MM.1S (cell line): ENCODE measurements at regions not wholly inside any gene's neighbourhood (a gene's known extent, or its start where the extent isn't known, plus 50 kb on each side); places are given as distances from the start of the nearest gene placed in this dataset.

Experiments
- CTCF ChIP-seq: fragments of 300-600 bp; sonication (generic); IDR thresholded peaks from 2 replicates; pipeline ENCODE4 v1.5.1; 2016; ENCODE audit warnings: antibody characterized with exemption, low read length, mixed read lengths
- EZH2phosphoT487 ChIP-seq: fragments of 300-600 bp; sonication (generic); IDR thresholded peaks from 2 replicates; pipeline ENCODE4 v1.6.1; 2018; ENCODE audit warnings: antibody characterized with exemption, low read length

- TF ChIP-seq CTCF (no peak), EZH2phosphoT487 (no peak)
These were observed 2093.5 kb downstream of the LRRC4C start for GRCh38 chr11:39365809-39366436.
